ENCODE measurements at regions not wholly inside any gene's neighbourhood (a gene's known extent, or its start where the extent isn't known, plus 50 kb on each side); places are given as distances from the start of the nearest gene placed in this dataset.

- TF ChIP-seq CTCF (conservative IDR thresholded peaks at IDR 0.05) (no peak), ZFX (IDR thresholded peaks at IDR 0.05) (no peak)
Observed at GRCh38 chr5:1660001-1660400, 136.2 kb upstream of the LPCAT1 start.
